ENCODE measurements at regions not wholly inside any gene's neighbourhood (a gene's known extent, or its start where the extent isn't known, plus 50 kb on each side); places are given as distances from the start of the nearest gene placed in this dataset.
A peak's percentile ranks its signal among the peaks of the same experiment; 100 is the strongest.

- DNase-seq = peak; percentile 92 to 95 (median 94)
- Histone ChIP-seq H3K4me3 (peak overlapping the region in 9 of 12 donors; percentile 13 to 41 (median 31)), H3K27me3 (peaks cover 0 to 3% (median 0%) of the 10 kb centered on the region in 9 donors), H3K36me3 (no peaks in the 10 kb centered on the region), H3K4me1 (peaks cover 4 to 74% (median 46%) of the 10 kb centered on the region in 12 donors), H3K9me3 (peaks cover 0 to 27% (median 7%) of the 10 kb centered on the region in 12 donors), H3K27ac (peak overlapping the region; percentile 48 to 98 (median 87))
- ATAC-seq = peak; percentile 29 to 68 (median 64)
- intact Hi-C loops (cut with DNase I) = loop anchor here in 2 of 10 donors (1.0 to 5.0 kb wide), 2 partner anchors 105 to 107 kb away; partner anchors contain the start of gene ATF7IP (in 2 of the 2)
- TF ChIP-seq CTCF (IDR thresholded peaks at IDR 0.05) = no peak
- TF ChIP-seq POLR2A (IDR thresholded peaks at IDR 0.05) = peak in 1 of 2 donors; percentile 15
- WGBS, 4 donors = 19 to 26% (median 19%) methylated on average over 27 to 31 of the region's 31 CpGs
Measured at GRCh38 chr12:14260011-14260993, 105.2 kb upstream of the ATF7IP start.

- H3K4me3 ChIP-seq = peak overlapping the region in 6 of 12 donors; percentile 27 to 41 (median 32)
Measured at GRCh38 chr12:14261096-14261495, 104.4 kb upstream of the ATF7IP start.

GRCh38 chr12:14261861-14262260 is 103.6 kb upstream of the ATF7IP start:
- no peak for DNase-seq
- H3K27ac ChIP-seq = peak overlapping the region in 9 of 12 donors; percentile 84 to 98 (median 88)
- no peak for ATAC-seq
- no peak overlapping the region for H3K4me3 ChIP-seq
- peaks cover 0 to 27% (median 7%) of the 10 kb centered on the region in 12 donors for H3K9me3 ChIP-seq
- intact Hi-C loops (cut with DNase I) = loop anchor here in 1 of 10 donors (5.0 kb wide), 1 partner anchor 105 kb away; the partner anchor contains the start of gene ATF7IP
- WGBS, 4 donors = 89 to 94% (median 92%) methylated on average over 2 of the region's 2 CpGs
- no peaks in the 10 kb centered on the region for H3K36me3 ChIP-seq
- peaks cover 0 to 3% (median 0%) of the 10 kb centered on the region in 9 donors for H3K27me3 ChIP-seq
- H3K4me1 ChIP-seq = peaks cover 3 to 59% (median 36%) of the 10 kb centered on the region in 12 donors
- TF ChIP-seq CTCF (IDR thresholded peaks at IDR 0.05) = no peak
- no peak for TF ChIP-seq POLR2A (IDR thresholded peaks at IDR 0.05)

More at GRCh38 chr12:14261096-14261495, 104.4 kb upstream of the ATF7IP start:
- Histone ChIP-seq H3K27me3 (peaks cover 0 to 3% (median 0%) of the 10 kb centered on the region in 9 donors), H3K27ac (peak overlapping the region; percentile 48 to 98 (median 87)), H3K36me3 (no peaks in the 10 kb centered on the region), H3K9me3 (peaks cover 0 to 27% (median 7%) of the 10 kb centered on the region in 12 donors), H3K4me1 (peaks cover 4 to 66% (median 43%) of the 10 kb centered on the region in 12 donors)
- intact Hi-C loops (cut with DNase I) = loop anchor here in 1 of 10 donors (5.0 kb wide), 1 partner anchor 106 kb away; the partner anchor contains the start of gene ATF7IP
- 56 to 75% (median 65%) methylated on average over 6 of the region's 6 CpGs for WGBS, 4 donors
- DNase-seq (peak in 3 of 5 donors; percentile 24 to 51 (median 34)), ATAC-seq (no peak)
- TF ChIP-seq CTCF (IDR thresholded peaks at IDR 0.05) = no peak
- no peak for TF ChIP-seq POLR2A (IDR thresholded peaks at IDR 0.05)

All from heart left ventricle (tissue), 16 donors.